Psoas muscle (tissue), 7 donors: ENCODE measurements at regions not wholly inside any gene's neighbourhood (a gene's known extent, or its start where the extent isn't known, plus 50 kb on each side); places are given as distances from the start of the nearest gene placed in this dataset.

ENCODE experiments used
- ATAC-seq, 4 donors: fragments of 200-7000 bp; cut with Tn5 transposase; one replicate each; pipeline ENCODE4 v1.9.1; 2020; ENCODE audit warnings: moderate library complexity in 3 of 4, mild to moderate bottlenecking in 2 of 4
- DNase-seq, 2 donors: peaks; one replicate each; pipeline ENCODE4 v3.0.0-alpha.2; 2020
- H3K27ac ChIP-seq: fragments of 200-600 bp; one replicate; pipeline ENCODE4 v1.8.0; 2022
- H3K27me3 ChIP-seq, 3 donors: fragments of 200-600 bp in 1 of 3; one replicate each; pipeline versions ENCODE4 v1.6.1 to v1.8.0; 2013 to 2022; ENCODE audit warnings: low read length in 2 of 3, mild to moderate bottlenecking in 2 of 3, moderate library complexity in 1 of 3; ENCODE audit not compliant: insufficient read depth in 3 of 3
- H3K36me3 ChIP-seq, 2 donors: fragments of 200-600 bp in 1 of 2; one replicate each; pipeline versions ENCODE4 v1.6.1 to v1.8.0; 2013 to 2022; ENCODE audit warnings: low read depth in 1 of 2, mild to moderate bottlenecking in 1 of 2, moderate library complexity in 1 of 2; ENCODE audit not compliant: insufficient read depth in 1 of 2
- H3K4me1 ChIP-seq: fragments of 200-600 bp; one replicate; pipeline ENCODE4 v1.8.0; 2022
- H3K4me3 ChIP-seq: fragments of 200-600 bp; one replicate; pipeline ENCODE4 v1.8.0; 2022; ENCODE audit warnings: mild to moderate bottlenecking
- H3K9me3 ChIP-seq: fragments of 200-600 bp; one replicate; pipeline ENCODE4 v1.8.0; 2022
- CTCF ChIP-seq: fragments of 200-600 bp; IDR thresholded peaks from one replicate; pipeline ENCODE4 v1.8.0; 2022; ENCODE audit warnings: antibody characterized with exemption
- WGBS, 3 donors: extraction: QIAGEN DNeasy Blood & Tissue Kit; methylation state at CpG; one replicate each; pipeline versions ENCODE4 v1.1.6 to v1.1.7; 2013; 5-methylcytosine and 5-hydroxymethylcytosine counted together
- intact Hi-C, 2 donors: fragments of 100-400 bp; cut with DNase I; formaldehyde crosslinking; loops; one replicate each; pipeline versions ENCODE4 v1.11.0 to v1.14.2; 2022
- donor health status: healthy with polysubstance abuse.
- donor health status: DM: no; HTN: no; CAD: no; lungs with moderate emphysema.
- donor health status: Bipolar disorder and iron deficiency.
- donor health status: healthy.
- donor health status: DM: yes; HTN: yes; CAD: no.
- donor health status: DM: no; HTN: no; CAD: no.
- donor health status: DM: yes; HTN: yes; CAD: no.

GRCh38 chr21:35476621-35477395, 427.7 kb upstream of the RUNX1 start:
- Histone ChIP-seq H3K36me3 (no peaks in the 10 kb centered on the region), H3K27me3 (no peaks in the 10 kb centered on the region), H3K27ac (no peak overlapping the region), H3K4me1 (no peaks in the 10 kb centered on the region), H3K9me3 (no peaks in the 10 kb centered on the region), H3K4me3 (no peak overlapping the region)
- no peak for ATAC-seq
- 56 to 61% (median 57%) methylated on average over 9 of the region's 9 CpGs for WGBS, 3 donors
- intact Hi-C loops, result no loop called here
- no peak for TF ChIP-seq CTCF
- DNase-seq, result no peak

- no peaks in the 10 kb centered on the region for H3K36me3 ChIP-seq
- ATAC-seq (no peak), DNase-seq (no peak)
- no peak for TF ChIP-seq CTCF
- H3K9me3 ChIP-seq, result no peaks in the 10 kb centered on the region
- WGBS, 3 donors, result 33 to 46% (median 42%) methylated on average over 4 of the region's 4 CpGs
- intact Hi-C loops, result no loop called here
- no peaks in the 10 kb centered on the region for H3K4me1 ChIP-seq
- H3K27ac ChIP-seq, result no peak overlapping the region
- no peak overlapping the region for H3K4me3 ChIP-seq
- H3K27me3 ChIP-seq, result no peaks in the 10 kb centered on the region
Measured at GRCh38 chr21:35475762-35476161, 426.7 kb upstream of the RUNX1 start.

GRCh38 chr21:35475009-35475408, 425.9 kb upstream of the RUNX1 start:
- H3K4me1 ChIP-seq, result no peaks in the 10 kb centered on the region
- H3K4me3 ChIP-seq, result no peak overlapping the region
- no peak for DNase-seq
- intact Hi-C loops, result no loop called here
- no peaks in the 10 kb centered on the region for H3K9me3 ChIP-seq
- no peaks in the 10 kb centered on the region for H3K36me3 ChIP-seq
- ATAC-seq, result no peak
- H3K27me3 ChIP-seq, result no peaks in the 10 kb centered on the region
- no peak for TF ChIP-seq CTCF
- no peak overlapping the region for H3K27ac ChIP-seq

GRCh38 chr21:35473496-35473895, 424.4 kb upstream of the RUNX1 start:
- no peaks in the 10 kb centered on the region for H3K27me3 ChIP-seq
- no peaks in the 10 kb centered on the region for H3K4me1 ChIP-seq
- no peak overlapping the region for H3K27ac ChIP-seq
- no peaks in the 10 kb centered on the region for H3K36me3 ChIP-seq
- intact Hi-C loops, result no loop called here
- WGBS, 3 donors, result 88 to 92% (median 92%) methylated on average over 1 of the region's 1 CpG
- H3K4me3 ChIP-seq, result no peak overlapping the region
- no peaks in the 10 kb centered on the region for H3K9me3 ChIP-seq
- DNase-seq (no peak), ATAC-seq (no peak)
- TF ChIP-seq CTCF, result no peak

- intact Hi-C loops, result no loop called here
- DNase-seq (no peak), ATAC-seq (no peak)
- H3K27ac ChIP-seq, result no peak overlapping the region
- TF ChIP-seq CTCF, result no peak
- no peak overlapping the region for H3K4me3 ChIP-seq
- H3K4me1 ChIP-seq, result no peaks in the 10 kb centered on the region
- 72 to 79% (median 73%) methylated on average over 5 of the region's 5 CpGs for WGBS, 3 donors
- no peaks in the 10 kb centered on the region for H3K9me3 ChIP-seq
- H3K36me3 ChIP-seq, result no peaks in the 10 kb centered on the region
- no peaks in the 10 kb centered on the region for H3K27me3 ChIP-seq
Measured at GRCh38 chr21:35470522-35470921, 421.4 kb upstream of the RUNX1 start.
